PC-9 (cell line): ENCODE measurements at regions not wholly inside any gene's neighbourhood (a gene's known extent, or its start where the extent isn't known, plus 50 kb on each side); places are given as distances from the start of the nearest gene placed in this dataset.

Experiments
- BruUV-seq: library from RNA; stranded (reverse); fragments of 400-500 nt; replicated peaks from 2 replicates; lab custom pipeline; 2021; lab: Mats Ljungman, UMichigan
- CTCF ChIA-PET: fragments of 300-600 bp; sonication (Branson Sonifier 250); formaldehyde crosslinking; loops from one replicate; lab custom pipeline; 2022; ENCODE audit warnings: antibody characterized with exemption; lab: Charles Lee
- POLR2A ChIA-PET: fragments of 300-600 bp; sonication (Branson Sonifier 250); formaldehyde crosslinking; loops from one replicate; lab custom pipeline; 2022; ENCODE audit warnings: antibody characterized with exemption; ENCODE audit not compliant: unreplicated experiment; lab: Charles Lee
- DNase-seq, 2 experiments: peaks; one replicate each; pipeline versions ENCODE4 v3.0.0 to v3.0.0-alpha.2; 2015 to 2022; ENCODE audit warnings: mixed read lengths in 1 of 2
- H2AFZ ChIP-seq: fragments of 200-600 bp; sonication (generic); 2 replicates; pipeline ENCODE4 v1.8.1; 2017; ENCODE audit warnings: antibody characterized with exemption
- H3F3A ChIP-seq: fragments of 200-600 bp; sonication (generic); 2 replicates; pipeline ENCODE4 v1.8.1; 2017; ENCODE audit warnings: antibody characterized with exemption, mild to moderate bottlenecking, low read depth; ENCODE audit not compliant: insufficient read depth
- H3K27ac ChIP-seq: fragments of 200-600 bp; sonication (generic); 2 replicates; pipeline ENCODE4 v1.6.1; 2016; ENCODE audit warnings: mixed run types
- H3K27me3 ChIP-seq: fragments of 200-600 bp; sonication (generic); 2 replicates; pipeline ENCODE4 v1.6.1; 2016; ENCODE audit warnings: low read depth, mixed run types; ENCODE audit not compliant: insufficient read depth
- H3K36me3 ChIP-seq: fragments of 200-600 bp; sonication (generic); 2 replicates; pipeline ENCODE4 v1.6.1; 2016; ENCODE audit warnings: low read depth, mixed run types
- H3K4me1 ChIP-seq: fragments of 200-600 bp; sonication (generic); replicated peaks from 2 replicates; pipeline ENCODE4 v1.6.1; 2016; ENCODE audit warnings: mixed run types; ENCODE audit not compliant: insufficient read depth
- H3K4me2 ChIP-seq: fragments of 200-600 bp; sonication (generic); 2 replicates; pipeline ENCODE4 v1.6.1; 2017; ENCODE audit warnings: mixed run types
- H3K4me3 ChIP-seq: fragments of 200-600 bp; sonication (generic); 2 replicates; pipeline ENCODE4 v1.6.1; 2016; ENCODE audit warnings: mixed run types
- H3K79me2 ChIP-seq: fragments of 200-600 bp; sonication (generic); 2 replicates; pipeline ENCODE4 v1.6.1; 2017; ENCODE audit warnings: low read depth, mixed run types
- H3K9me2 ChIP-seq: fragments of 200-600 bp; sonication (generic); 2 replicates; pipeline ENCODE4 v1.8.1; 2017; ENCODE audit warnings: mild to moderate bottlenecking; ENCODE audit not compliant: insufficient read depth
- H3K9me3 ChIP-seq: fragments of 200-600 bp; sonication (generic); 2 replicates; pipeline ENCODE4 v1.8.1; 2016; ENCODE audit warnings: low read depth; ENCODE audit not compliant: insufficient read depth
- H4K20me1 ChIP-seq: fragments of 200-600 bp; sonication (generic); 2 replicates; pipeline ENCODE4 v1.8.1; 2017; ENCODE audit not compliant: insufficient read depth
- CTCF ChIP-seq: fragments of 200-600 bp; sonication (generic); conservative IDR thresholded peaks from 2 replicates; pipeline ENCODE4 v1.6.1; 2017; ENCODE audit warnings: mixed run types, antibody characterized with exemption, mild to moderate bottlenecking, moderate library complexity
- EZH2 ChIP-seq: fragments of 200-600 bp; sonication (generic); IDR thresholded peaks from 2 replicates; pipeline ENCODE4 v1.8.0; 2017; ENCODE audit warnings: antibody characterized with exemption, low read depth
- intact Hi-C: fragments of 100-400 bp; cut with micrococcal nuclease; formaldehyde crosslinking; loops from one replicate; pipeline ENCODE4 v1.10.0; 2022; ENCODE audit not compliant: unreplicated experiment

GRCh38 chr5:92730486-92730885 is 850.5 kb downstream of the NR2F1-AS1 start:
- Histone ChIP-seq H3K4me1 (no peaks in the 10 kb centered on the region), H3F3A (no peaks in the 10 kb centered on the region), H3K9me2 (no peaks in the 10 kb centered on the region), H2AFZ (no peak overlapping the region), H3K4me2 (no peak overlapping the region), H3K27me3 (no peaks in the 10 kb centered on the region), H3K36me3 (no peaks in the 10 kb centered on the region), H4K20me1 (no peaks in the 10 kb centered on the region), H3K4me3 (no peak overlapping the region), H3K27ac (no peak overlapping the region), H3K79me2 (no peaks in the 10 kb centered on the region), H3K9me3 (no peaks in the 10 kb centered on the region)
- no peak for DNase-seq
- POLR2A ChIA-PET = no interaction called here
- no TSS peak for BruUV-seq
- CTCF ChIA-PET = no interaction called here
- intact Hi-C loops = no loop called here
- TF ChIP-seq EZH2 = no peak
- no peak for TF ChIP-seq CTCF

GRCh38 chr5:92729088-92729487 is 851.9 kb downstream of the NR2F1-AS1 start:
- CTCF ChIA-PET = no interaction called here
- no peak for TF ChIP-seq CTCF
- no peak for TF ChIP-seq EZH2
- Histone ChIP-seq H3K9me3 (no peaks in the 10 kb centered on the region), H3K4me1 (no peaks in the 10 kb centered on the region), H3K27me3 (no peaks in the 10 kb centered on the region), H3K4me3 (no peak overlapping the region), H2AFZ (no peak overlapping the region), H3K36me3 (no peaks in the 10 kb centered on the region), H3K9me2 (no peaks in the 10 kb centered on the region), H4K20me1 (no peaks in the 10 kb centered on the region), H3K4me2 (no peak overlapping the region), H3K27ac (no peak overlapping the region), H3K79me2 (no peaks in the 10 kb centered on the region), H3F3A (no peaks in the 10 kb centered on the region)
- POLR2A ChIA-PET = no interaction called here
- no TSS peak for BruUV-seq
- DNase-seq = no peak
- intact Hi-C loops = no loop called here

- CTCF ChIA-PET = no interaction called here
- Histone ChIP-seq H3K4me3 (no peak overlapping the region), H3K27ac (no peak overlapping the region), H3K27me3 (no peaks in the 10 kb centered on the region), H4K20me1 (no peaks in the 10 kb centered on the region), H3K4me2 (no peak overlapping the region), H3K79me2 (no peaks in the 10 kb centered on the region), H3K9me2 (no peaks in the 10 kb centered on the region; the same call in 1 of the 2 replicates), H2AFZ (no peak overlapping the region), H3K36me3 (no peaks in the 10 kb centered on the region), H3K9me3 (no peaks in the 10 kb centered on the region), H3F3A (no peaks in the 10 kb centered on the region), H3K4me1 (no peaks in the 10 kb centered on the region)
- POLR2A ChIA-PET = interaction anchor here (0.6 kb wide), 1 partner anchor 1522 kb away, joined by 3 read pairs; no protein-coding TSS in a partner anchor
- TF ChIP-seq EZH2 (no peak), CTCF (no peak)
- BruUV-seq = no TSS peak
- no peak for DNase-seq
- intact Hi-C loops = no loop called here
Observed at GRCh38 chr5:92715946-92716520, 865.0 kb downstream of the NR2F1-AS1 start.
